ENCODE measurements at regions not wholly inside any gene's neighbourhood (a gene's known extent, or its start where the extent isn't known, plus 50 kb on each side); places are given as distances from the start of the nearest gene placed in this dataset.

DNA sequence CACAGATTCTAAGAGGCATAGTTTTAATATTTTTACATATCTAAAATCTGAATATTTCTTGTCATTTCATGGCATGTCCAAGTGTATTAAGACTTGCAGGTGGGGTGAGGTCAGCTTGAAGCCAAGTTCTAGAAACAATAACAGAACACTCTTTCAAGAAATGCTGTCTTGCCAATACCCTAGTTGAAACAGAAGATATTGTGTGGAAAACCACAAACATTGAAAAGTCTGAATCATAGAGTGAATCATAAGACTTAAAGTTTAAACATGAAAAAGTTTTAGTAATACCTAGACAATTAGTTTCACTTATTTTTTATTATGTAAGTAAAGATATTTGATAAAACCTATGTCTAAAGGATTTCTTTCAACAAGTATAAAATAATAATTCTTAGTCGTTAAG lies 191.5 kb upstream of the CAND1 start:
- CTCF ChIA-PET = no interaction called here

More for the DNA sequence above, 191.5 kb upstream of the CAND1 start:
- H3K27ac ChIP-seq (ENCODE audit: extremely low read depth, low read depth, low read length) = no peak overlapping the region
- H3K4me1 ChIP-seq (ENCODE audit: control insufficient read depth, insufficient read depth, low read length) = peaks cover 23% of the 10 kb centered on the region
- POLR2A ChIA-PET = no interaction called here
- H3K4me3 ChIP-seq (ENCODE audit: low read depth, low read length) = no peak overlapping the region
- TF ChIP-seq, protein P1, sequence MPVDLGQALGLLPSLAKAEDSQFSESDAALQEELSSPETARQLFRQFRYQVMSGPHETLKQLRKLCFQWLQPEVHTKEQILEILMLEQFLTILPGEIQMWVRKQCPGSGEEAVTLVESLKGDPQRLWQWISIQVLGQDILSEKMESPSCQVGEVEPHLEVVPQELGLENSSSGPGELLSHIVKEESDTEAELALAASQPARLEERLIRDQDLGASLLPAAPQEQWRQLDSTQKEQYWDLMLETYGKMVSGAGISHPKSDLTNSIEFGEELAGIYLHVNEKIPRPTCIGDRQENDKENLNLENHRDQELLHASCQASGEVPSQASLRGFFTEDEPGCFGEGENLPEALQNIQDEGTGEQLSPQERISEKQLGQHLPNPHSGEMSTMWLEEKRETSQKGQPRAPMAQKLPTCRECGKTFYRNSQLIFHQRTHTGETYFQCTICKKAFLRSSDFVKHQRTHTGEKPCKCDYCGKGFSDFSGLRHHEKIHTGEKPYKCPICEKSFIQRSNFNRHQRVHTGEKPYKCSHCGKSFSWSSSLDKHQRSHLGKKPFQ (tag by site-specific recombination; IDR thresholded peaks at IDR 0.05) = no peak
- TF ChIP-seq ZSCAN23 (tag by site-specific recombination; IDR thresholded peaks at IDR 0.05) = no peak
- TF ChIP-seq ZNF138 (tag by site-specific recombination; IDR thresholded peaks at IDR 0.05; ENCODE audit: borderline replicate concordance) = no peak
- no peak for TF ChIP-seq SCRT1 (tag by site-specific recombination; IDR thresholded peaks at IDR 0.05; ENCODE audit: borderline replicate concordance)
- no peak for TF ChIP-seq ZNF221 (tag by site-specific recombination; IDR thresholded peaks at IDR 0.05; ENCODE audit: borderline replicate concordance)
- no peak for TF ChIP-seq ZSCAN16 (tag by site-specific recombination; IDR thresholded peaks at IDR 0.05)
- TF ChIP-seq, protein P2, sequence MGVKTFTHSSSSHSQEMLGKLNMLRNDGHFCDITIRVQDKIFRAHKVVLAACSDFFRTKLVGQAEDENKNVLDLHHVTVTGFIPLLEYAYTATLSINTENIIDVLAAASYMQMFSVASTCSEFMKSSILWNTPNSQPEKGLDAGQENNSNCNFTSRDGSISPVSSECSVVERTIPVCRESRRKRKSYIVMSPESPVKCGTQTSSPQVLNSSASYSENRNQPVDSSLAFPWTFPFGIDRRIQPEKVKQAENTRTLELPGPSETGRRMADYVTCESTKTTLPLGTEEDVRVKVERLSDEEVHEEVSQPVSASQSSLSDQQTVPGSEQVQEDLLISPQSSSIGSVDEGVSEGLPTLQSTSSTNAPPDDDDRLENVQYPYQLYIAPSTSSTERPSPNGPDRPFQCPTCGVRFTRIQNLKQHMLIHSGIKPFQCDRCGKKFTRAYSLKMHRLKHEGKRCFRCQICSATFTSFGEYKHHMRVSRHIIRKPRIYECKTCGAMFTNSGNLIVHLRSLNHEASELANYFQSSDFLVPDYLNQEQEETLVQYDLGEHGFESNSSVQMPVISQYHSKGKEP (tag by site-specific recombination; IDR thresholded peaks at IDR 0.05) = no peak
- no peak for TF ChIP-seq ZNF654 (tag by site-specific recombination; IDR thresholded peaks at IDR 0.05; ENCODE audit: low read depth)
- TF ChIP-seq ZNF843 (tag by site-specific recombination; IDR thresholded peaks at IDR 0.05) = no peak
- TF ChIP-seq IKZF3 (tag by site-specific recombination; IDR thresholded peaks at IDR 0.05) = no peak
- no peak for TF ChIP-seq ZEB2 (tag by site-specific recombination; IDR thresholded peaks at IDR 0.05)
- TF ChIP-seq, protein P3, sequence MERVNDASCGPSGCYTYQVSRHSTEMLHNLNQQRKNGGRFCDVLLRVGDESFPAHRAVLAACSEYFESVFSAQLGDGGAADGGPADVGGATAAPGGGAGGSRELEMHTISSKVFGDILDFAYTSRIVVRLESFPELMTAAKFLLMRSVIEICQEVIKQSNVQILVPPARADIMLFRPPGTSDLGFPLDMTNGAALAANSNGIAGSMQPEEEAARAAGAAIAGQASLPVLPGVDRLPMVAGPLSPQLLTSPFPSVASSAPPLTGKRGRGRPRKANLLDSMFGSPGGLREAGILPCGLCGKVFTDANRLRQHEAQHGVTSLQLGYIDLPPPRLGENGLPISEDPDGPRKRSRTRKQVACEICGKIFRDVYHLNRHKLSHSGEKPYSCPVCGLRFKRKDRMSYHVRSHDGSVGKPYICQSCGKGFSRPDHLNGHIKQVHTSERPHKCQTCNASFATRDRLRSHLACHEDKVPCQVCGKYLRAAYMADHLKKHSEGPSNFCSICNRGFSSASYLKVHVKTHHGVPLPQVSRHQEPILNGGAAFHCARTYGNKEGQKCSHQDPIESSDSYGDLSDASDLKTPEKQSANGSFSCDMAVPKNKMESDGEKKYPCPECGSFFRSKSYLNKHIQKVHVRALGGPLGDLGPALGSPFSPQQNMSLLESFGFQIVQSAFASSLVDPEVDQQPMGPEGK (tag by site-specific recombination; IDR thresholded peaks at IDR 0.05) = no peak
- no peak for TF ChIP-seq ZNF510 (tag by site-specific recombination; IDR thresholded peaks at IDR 0.05; ENCODE audit: insufficient replicate concordance)
- TF ChIP-seq, protein P4, sequence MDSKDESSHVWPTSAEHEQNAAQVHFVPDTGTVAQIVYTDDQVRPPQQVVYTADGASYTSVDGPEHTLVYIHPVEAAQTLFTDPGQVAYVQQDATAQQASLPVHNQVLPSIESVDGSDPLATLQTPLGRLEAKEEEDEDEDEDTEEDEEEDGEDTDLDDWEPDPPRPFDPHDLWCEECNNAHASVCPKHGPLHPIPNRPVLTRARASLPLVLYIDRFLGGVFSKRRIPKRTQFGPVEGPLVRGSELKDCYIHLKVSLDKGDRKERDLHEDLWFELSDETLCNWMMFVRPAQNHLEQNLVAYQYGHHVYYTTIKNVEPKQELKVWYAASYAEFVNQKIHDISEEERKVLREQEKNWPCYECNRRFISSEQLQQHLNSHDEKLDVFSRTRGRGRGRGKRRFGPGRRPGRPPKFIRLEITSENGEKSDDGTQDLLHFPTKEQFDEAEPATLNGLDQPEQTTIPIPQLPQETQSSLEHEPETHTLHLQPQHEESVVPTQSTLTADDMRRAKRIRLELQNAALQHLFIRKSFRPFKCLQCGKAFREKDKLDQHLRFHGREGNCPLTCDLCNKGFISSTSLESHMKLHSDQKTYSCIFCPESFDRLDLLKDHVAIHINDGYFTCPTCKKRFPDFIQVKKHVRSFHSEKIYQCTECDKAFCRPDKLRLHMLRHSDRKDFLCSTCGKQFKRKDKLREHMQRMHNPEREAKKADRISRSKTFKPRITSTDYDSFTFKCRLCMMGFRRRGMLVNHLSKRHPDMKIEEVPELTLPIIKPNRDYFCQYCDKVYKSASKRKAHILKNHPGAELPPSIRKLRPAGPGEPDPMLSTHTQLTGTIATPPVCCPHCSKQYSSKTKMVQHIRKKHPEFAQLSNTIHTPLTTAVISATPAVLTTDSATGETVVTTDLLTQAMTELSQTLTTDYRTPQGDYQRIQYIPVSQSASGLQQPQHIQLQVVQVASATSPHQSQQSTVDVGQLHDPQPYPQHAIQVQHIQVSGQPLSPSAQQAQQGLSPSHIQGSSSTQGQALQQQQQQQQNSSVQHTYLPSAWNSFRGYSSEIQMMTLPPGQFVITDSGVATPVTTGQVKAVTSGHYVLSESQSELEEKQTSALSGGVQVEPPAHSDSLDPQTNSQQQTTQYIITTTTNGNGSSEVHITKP (tag by site-specific recombination; IDR thresholded peaks at IDR 0.05) = no peak
- no peak for TF ChIP-seq ZNF239 (tag by site-specific recombination; IDR thresholded peaks at IDR 0.05)
- TF ChIP-seq, protein P5, sequence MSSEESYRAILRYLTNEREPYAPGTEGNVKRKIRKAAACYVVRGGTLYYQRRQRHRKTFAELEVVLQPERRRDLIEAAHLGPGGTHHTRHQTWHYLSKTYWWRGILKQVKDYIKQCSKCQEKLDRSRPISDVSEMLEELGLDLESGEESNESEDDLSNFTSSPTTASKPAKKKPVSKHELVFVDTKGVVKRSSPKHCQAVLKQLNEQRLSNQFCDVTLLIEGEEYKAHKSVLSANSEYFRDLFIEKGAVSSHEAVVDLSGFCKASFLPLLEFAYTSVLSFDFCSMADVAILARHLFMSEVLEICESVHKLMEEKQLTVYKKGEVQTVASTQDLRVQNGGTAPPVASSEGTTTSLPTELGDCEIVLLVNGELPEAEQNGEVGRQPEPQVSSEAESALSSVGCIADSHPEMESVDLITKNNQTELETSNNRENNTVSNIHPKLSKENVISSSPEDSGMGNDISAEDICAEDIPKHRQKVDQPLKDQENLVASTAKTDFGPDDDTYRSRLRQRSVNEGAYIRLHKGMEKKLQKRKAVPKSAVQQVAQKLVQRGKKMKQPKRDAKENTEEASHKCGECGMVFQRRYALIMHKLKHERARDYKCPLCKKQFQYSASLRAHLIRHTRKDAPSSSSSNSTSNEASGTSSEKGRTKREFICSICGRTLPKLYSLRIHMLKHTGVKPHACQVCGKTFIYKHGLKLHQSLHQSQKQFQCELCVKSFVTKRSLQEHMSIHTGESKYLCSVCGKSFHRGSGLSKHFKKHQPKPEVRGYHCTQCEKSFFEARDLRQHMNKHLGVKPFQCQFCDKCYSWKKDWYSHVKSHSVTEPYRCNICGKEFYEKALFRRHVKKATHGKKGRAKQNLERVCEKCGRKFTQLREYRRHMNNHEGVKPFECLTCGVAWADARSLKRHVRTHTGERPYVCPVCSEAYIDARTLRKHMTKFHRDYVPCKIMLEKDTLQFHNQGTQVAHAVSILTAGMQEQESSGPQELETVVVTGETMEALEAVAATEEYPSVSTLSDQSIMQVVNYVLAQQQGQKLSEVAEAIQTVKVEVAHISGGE (tag by site-specific recombination; conservative IDR thresholded peaks at IDR 0.05; ENCODE audit: low read depth) = no peak
- H3K36me3 ChIP-seq (ENCODE audit: control insufficient read depth in 2 of 2, insufficient read depth in 1 of 2, low read length in 2 of 2) = no peaks in the 10 kb centered on the region
- no peaks in the 10 kb centered on the region for H3K9me3 ChIP-seq (ENCODE audit: control insufficient read depth, insufficient read depth, low read depth, low read length)
